ENCODE measurements at regions not wholly inside any gene's neighbourhood (a gene's known extent, or its start where the extent isn't known, plus 50 kb on each side); places are given as distances from the start of the nearest gene placed in this dataset.

- FAIRE-seq (no peak), DNase-seq (ENCODE audit: low read depth) (no peak)
- H3K27me3 ChIP-seq (ENCODE audit: control insufficient read depth, insufficient read depth, low read length) = no peaks in the 10 kb centered on the region
- H3K4me3 ChIP-seq (ENCODE audit: low read depth, low read length) = no peak overlapping the region
- H3K36me3 ChIP-seq (ENCODE audit: control insufficient read depth, insufficient read depth, low read length) = no peaks in the 10 kb centered on the region
- no peak for TF ChIP-seq CTCF (IDR thresholded peaks at IDR 0.05; ENCODE audit: insufficient read depth, low read length, severe bottlenecking)
Observed at GRCh38 chr6:140285998-140286690, 911.7 kb upstream of the CITED2 start.

GRCh38 chr6:140285471-140285870 lies 911.0 kb upstream of the CITED2 start:
- no peak overlapping the region for H3K4me3 ChIP-seq (ENCODE audit: low read depth, low read length)
- H3K36me3 ChIP-seq (ENCODE audit: control insufficient read depth, insufficient read depth, low read length) = no peaks in the 10 kb centered on the region
- no peaks in the 10 kb centered on the region for H3K27me3 ChIP-seq (ENCODE audit: control insufficient read depth, insufficient read depth, low read length)
- no peak for TF ChIP-seq CTCF (IDR thresholded peaks at IDR 0.05; ENCODE audit: insufficient read depth, low read length, severe bottlenecking)
- no peak for DNase-seq (ENCODE audit: low read depth)
- no peak for FAIRE-seq

- no peaks in the 10 kb centered on the region for H3K36me3 ChIP-seq (ENCODE audit: control insufficient read depth, insufficient read depth, low read length)
- DNase-seq (ENCODE audit: low read depth) = no peak
- TF ChIP-seq CTCF (IDR thresholded peaks at IDR 0.05; ENCODE audit: insufficient read depth, low read length, severe bottlenecking) = no peak
- H3K4me3 ChIP-seq (ENCODE audit: low read depth, low read length) = no peak overlapping the region
- FAIRE-seq = no peak
- no peaks in the 10 kb centered on the region for H3K27me3 ChIP-seq (ENCODE audit: control insufficient read depth, insufficient read depth, low read length)
Observed at GRCh38 chr6:140284871-140285270, 910.4 kb upstream of the CITED2 start.

- Histone ChIP-seq H3K4me3 (ENCODE audit: low read depth, low read length) (no peak overlapping the region), H3K36me3 (ENCODE audit: control insufficient read depth, insufficient read depth, low read length) (no peaks in the 10 kb centered on the region), H3K27me3 (ENCODE audit: control insufficient read depth, insufficient read depth, low read length) (no peaks in the 10 kb centered on the region)
- TF ChIP-seq CTCF (IDR thresholded peaks at IDR 0.05; ENCODE audit: insufficient read depth, low read length, severe bottlenecking) = no peak
- FAIRE-seq (no peak), DNase-seq (ENCODE audit: low read depth) (no peak)
Observed at GRCh38 chr6:140283197-140283596, 908.7 kb upstream of the CITED2 start.

GRCh38 chr6:140281767-140282166 lies 907.3 kb upstream of the CITED2 start:
- FAIRE-seq (no peak), DNase-seq (ENCODE audit: low read depth) (no peak)
- no peak for TF ChIP-seq CTCF (IDR thresholded peaks at IDR 0.05; ENCODE audit: insufficient read depth, low read length, severe bottlenecking)
- no peaks in the 10 kb centered on the region for H3K27me3 ChIP-seq (ENCODE audit: control insufficient read depth, insufficient read depth, low read length)
- H3K4me3 ChIP-seq (ENCODE audit: low read depth, low read length) = no peak overlapping the region
- no peaks in the 10 kb centered on the region for H3K36me3 ChIP-seq (ENCODE audit: control insufficient read depth, insufficient read depth, low read length)

GRCh38 chr6:140281236-140281635 lies 906.8 kb upstream of the CITED2 start:
- TF ChIP-seq CTCF (IDR thresholded peaks at IDR 0.05; ENCODE audit: insufficient read depth, low read length, severe bottlenecking) = no peak
- Histone ChIP-seq H3K36me3 (ENCODE audit: control insufficient read depth, insufficient read depth, low read length) (no peaks in the 10 kb centered on the region), H3K27me3 (ENCODE audit: control insufficient read depth, insufficient read depth, low read length) (no peaks in the 10 kb centered on the region), H3K4me3 (ENCODE audit: low read depth, low read length) (no peak overlapping the region)
- FAIRE-seq = no peak
- DNase-seq (ENCODE audit: low read depth) = peak; percentile 91

Data from bronchial epithelial cell (primary cell).